ENCODE measurements at regions not wholly inside any gene's neighbourhood (a gene's known extent, or its start where the extent isn't known, plus 50 kb on each side); places are given as distances from the start of the nearest gene placed in this dataset.

DNA sequence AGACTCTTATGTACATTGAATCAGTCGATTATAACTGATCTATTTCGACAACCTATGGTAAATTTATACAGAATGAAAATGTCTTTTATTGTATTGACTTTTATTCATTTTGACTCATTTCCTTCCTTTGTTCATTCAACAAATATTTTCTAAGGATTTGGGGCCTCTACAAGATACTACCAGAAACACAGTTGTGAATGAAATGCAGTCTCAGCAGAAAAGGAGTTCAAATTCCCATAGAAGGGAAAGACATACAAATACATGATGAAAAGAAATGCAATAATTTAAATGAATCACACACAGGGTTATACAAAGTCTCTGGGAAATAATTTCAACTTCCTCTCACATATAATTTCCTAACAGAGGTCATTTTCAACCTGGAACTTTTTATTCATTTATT is 134.0 kb upstream of the SEMA3A start:
- no peak for TF ChIP-seq ZNF384 (IDR thresholded peaks at IDR 0.05)
- TF ChIP-seq SP1 (IDR thresholded peaks at IDR 0.05) = no peak

All from HEK293T (cell line).